ENCODE measurements at regions not wholly inside any gene's neighbourhood (a gene's known extent, or its start where the extent isn't known, plus 50 kb on each side); places are given as distances from the start of the nearest gene placed in this dataset.

DNA sequence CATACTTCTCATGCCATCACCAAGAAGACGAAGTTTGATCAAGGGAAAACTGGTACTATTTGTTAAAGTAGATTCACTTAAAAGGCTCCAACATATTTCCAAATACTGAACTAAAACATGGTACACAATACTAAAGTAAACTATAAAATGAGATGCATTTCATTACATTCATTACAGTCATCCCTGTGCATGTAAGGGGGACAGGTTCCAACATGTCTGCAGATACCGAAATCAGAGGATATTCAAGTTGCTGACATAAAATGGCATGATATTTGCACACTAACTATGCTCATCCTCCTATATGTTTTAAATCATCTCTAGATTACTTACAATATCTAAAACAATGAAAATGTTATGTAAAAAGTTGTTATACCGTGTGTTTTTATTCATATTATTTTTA, 893.9 kb upstream of the MANEA start:
- intact Hi-C loops (cut with DNase I), result no loop called here
- TF ChIP-seq, protein P1, sequence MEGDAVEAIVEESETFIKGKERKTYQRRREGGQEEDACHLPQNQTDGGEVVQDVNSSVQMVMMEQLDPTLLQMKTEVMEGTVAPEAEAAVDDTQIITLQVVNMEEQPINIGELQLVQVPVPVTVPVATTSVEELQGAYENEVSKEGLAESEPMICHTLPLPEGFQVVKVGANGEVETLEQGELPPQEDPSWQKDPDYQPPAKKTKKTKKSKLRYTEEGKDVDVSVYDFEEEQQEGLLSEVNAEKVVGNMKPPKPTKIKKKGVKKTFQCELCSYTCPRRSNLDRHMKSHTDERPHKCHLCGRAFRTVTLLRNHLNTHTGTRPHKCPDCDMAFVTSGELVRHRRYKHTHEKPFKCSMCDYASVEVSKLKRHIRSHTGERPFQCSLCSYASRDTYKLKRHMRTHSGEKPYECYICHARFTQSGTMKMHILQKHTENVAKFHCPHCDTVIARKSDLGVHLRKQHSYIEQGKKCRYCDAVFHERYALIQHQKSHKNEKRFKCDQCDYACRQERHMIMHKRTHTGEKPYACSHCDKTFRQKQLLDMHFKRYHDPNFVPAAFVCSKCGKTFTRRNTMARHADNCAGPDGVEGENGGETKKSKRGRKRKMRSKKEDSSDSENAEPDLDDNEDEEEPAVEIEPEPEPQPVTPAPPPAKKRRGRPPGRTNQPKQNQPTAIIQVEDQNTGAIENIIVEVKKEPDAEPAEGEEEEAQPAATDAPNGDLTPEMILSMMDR (IDR thresholded peaks at IDR 0.05), result no peak
- Histone ChIP-seq H3K36me3 (no peaks in the 10 kb centered on the region), H3K27ac (no peak overlapping the region), H3K9me3 (no peaks in the 10 kb centered on the region), H3K4me1 (no peaks in the 10 kb centered on the region), H3K27me3 (ENCODE audit: low read depth) (no peaks in the 10 kb centered on the region), H3K4me3 (no peak overlapping the region)
- ATAC-seq, result no peak
- DNase-seq, result no peak

- Histone ChIP-seq H3K27me3 (ENCODE audit: low read depth) (no peaks in the 10 kb centered on the region), H3K36me3 (no peaks in the 10 kb centered on the region), H3K4me3 (no peak overlapping the region), H3K4me1 (no peaks in the 10 kb centered on the region), H3K9me3 (no peaks in the 10 kb centered on the region), H3K27ac (no peak overlapping the region)
- intact Hi-C loops (cut with DNase I), result no loop called here
- TF ChIP-seq, protein P1 (IDR thresholded peaks at IDR 0.05), result no peak
- ATAC-seq (no peak), DNase-seq (no peak)
Observed at GRCh38 chr6:94680669-94681212, 896.6 kb upstream of the MANEA start.

DNA sequence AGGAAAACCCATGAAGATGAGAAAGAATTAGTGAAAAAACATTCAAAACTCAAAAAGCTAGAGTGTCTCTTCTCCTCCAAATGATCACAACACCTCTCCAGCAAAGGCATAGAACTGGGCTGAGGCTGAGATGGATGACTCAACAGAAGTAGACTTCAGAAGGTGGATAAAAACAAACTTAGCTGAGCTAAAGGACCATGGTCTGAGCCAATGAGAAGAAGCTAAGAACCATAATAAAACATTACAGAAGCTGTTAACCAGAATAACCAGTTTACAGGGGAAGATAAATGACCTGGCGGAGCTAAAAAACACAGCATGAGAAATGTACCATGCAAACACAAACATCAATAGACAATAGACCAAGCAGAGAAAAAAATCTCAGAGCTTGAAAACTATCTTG, 904.1 kb upstream of the MANEA start:
- intact Hi-C loops (cut with DNase I), result no loop called here
- TF ChIP-seq, protein P1 (IDR thresholded peaks at IDR 0.05), result no peak
- Histone ChIP-seq H3K27me3 (ENCODE audit: low read depth) (no peaks in the 10 kb centered on the region), H3K4me3 (no peak overlapping the region), H3K27ac (no peak overlapping the region), H3K9me3 (peaks cover 4% of the 10 kb centered on the region), H3K36me3 (no peaks in the 10 kb centered on the region), H3K4me1 (no peaks in the 10 kb centered on the region)
- DNase-seq, result no peak
- ATAC-seq, result no peak

DNA sequence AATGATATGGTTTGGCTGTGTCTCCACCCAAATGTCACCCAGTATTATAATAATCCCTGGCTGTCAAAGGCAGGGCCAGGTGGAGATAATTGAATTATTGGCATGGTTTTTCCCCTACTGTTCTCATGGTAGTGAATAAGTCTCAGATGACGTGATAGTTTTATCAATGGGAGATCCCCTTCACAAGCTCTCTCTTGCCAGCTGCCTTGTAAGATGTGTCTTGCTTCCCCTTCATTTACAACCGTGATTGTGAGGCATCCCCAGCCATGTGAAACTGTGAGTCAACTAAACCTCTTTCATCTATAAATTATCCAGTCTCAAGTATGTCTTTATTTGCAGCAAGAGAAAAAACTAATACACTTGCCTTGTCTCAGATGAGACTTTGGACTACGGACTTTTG, 907.3 kb upstream of the MANEA start:
- H3K27ac ChIP-seq, result no peak overlapping the region
- intact Hi-C loops (cut with DNase I), result no loop called here
- TF ChIP-seq, protein P1 (IDR thresholded peaks at IDR 0.05), result no peak
- H3K4me3 ChIP-seq, result no peak overlapping the region
- no peak for DNase-seq
- H3K9me3 ChIP-seq, result peaks cover 4% of the 10 kb centered on the region
- H3K4me1 ChIP-seq, result no peaks in the 10 kb centered on the region
- no peak for ATAC-seq
- H3K36me3 ChIP-seq, result no peaks in the 10 kb centered on the region
- H3K27me3 ChIP-seq (ENCODE audit: low read depth), result no peaks in the 10 kb centered on the region

DNA sequence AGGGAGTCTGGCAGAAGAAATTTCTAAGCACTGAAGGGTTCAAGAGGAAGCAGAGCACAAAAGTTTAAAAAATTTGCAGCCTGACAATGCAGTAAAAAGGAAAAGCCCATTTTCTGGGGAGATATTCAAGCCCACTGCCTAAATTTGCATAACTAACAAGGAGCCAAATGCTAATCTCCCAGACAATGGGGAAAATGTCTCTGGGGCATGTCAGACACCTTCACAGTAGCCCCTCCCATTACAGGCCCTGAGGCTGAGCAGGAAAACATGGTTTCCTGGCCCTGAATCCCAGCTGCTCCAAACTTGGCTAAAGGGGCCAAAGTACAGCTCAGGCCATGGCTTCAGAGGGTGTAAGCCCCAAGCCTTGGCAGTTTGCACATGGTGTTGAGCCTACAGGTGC, 908.5 kb upstream of the MANEA start:
- no peak overlapping the region for H3K27ac ChIP-seq
- no peaks in the 10 kb centered on the region for H3K36me3 ChIP-seq
- no peak for DNase-seq
- H3K4me3 ChIP-seq, result no peak overlapping the region
- no peak for ATAC-seq
- no peaks in the 10 kb centered on the region for H3K4me1 ChIP-seq
- intact Hi-C loops (cut with DNase I), result no loop called here
- H3K9me3 ChIP-seq, result no peaks in the 10 kb centered on the region
- H3K27me3 ChIP-seq (ENCODE audit: low read depth), result no peaks in the 10 kb centered on the region
- TF ChIP-seq, protein P1 (IDR thresholded peaks at IDR 0.05), result no peak

DNA sequence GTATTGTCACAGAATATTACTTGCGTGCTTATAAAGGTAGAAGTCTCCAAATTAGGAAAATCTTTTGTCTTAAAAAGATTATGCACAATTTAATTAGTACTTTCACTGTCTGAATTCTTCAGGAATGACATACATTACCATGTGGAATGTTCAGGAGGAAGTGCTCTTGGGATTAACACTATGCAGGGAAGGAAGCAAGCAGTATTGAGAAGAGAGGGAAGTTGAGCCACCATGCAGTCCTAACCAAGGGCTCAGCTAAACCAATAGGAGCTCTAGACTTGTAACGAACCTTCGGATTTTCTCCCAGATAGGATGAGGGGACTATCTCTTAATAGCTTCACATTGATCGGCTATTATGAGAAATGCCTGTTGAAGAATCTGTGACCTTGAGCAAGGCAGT, 918.4 kb upstream of the MANEA start:
- no peak overlapping the region for H3K4me3 ChIP-seq
- intact Hi-C loops (cut with DNase I), result no loop called here
- no peaks in the 10 kb centered on the region for H3K36me3 ChIP-seq
- TF ChIP-seq, protein P1 (IDR thresholded peaks at IDR 0.05), result no peak
- no peak for DNase-seq
- no peaks in the 10 kb centered on the region for H3K4me1 ChIP-seq
- no peak for ATAC-seq
- no peaks in the 10 kb centered on the region for H3K9me3 ChIP-seq
- no peak overlapping the region for H3K27ac ChIP-seq
- no peaks in the 10 kb centered on the region for H3K27me3 ChIP-seq (ENCODE audit: low read depth)
